Right lobe of liver (tissue), 4 donors: ENCODE measurements at regions not wholly inside any gene's neighbourhood (a gene's known extent, or its start where the extent isn't known, plus 50 kb on each side); places are given as distances from the start of the nearest gene placed in this dataset.

Experiments
- CTCF ChIP-seq, 4 donors: fragments of 200-600 bp in 3 of 4; fragments of 450-650 bp in 1 of 4; IDR thresholded peaks; one replicate each; pipeline versions ENCODE4 v1.5.1 to v1.8.0; 2016 to 2022; ENCODE audit warnings: antibody characterized with exemption in 4 of 4, mild to moderate bottlenecking in 2 of 4
- POLR2A ChIP-seq: fragments of 450-650 bp; IDR thresholded peaks from one replicate; pipeline ENCODE4 v1.6.1; 2017; ENCODE audit warnings: antibody characterized with exemption, mild to moderate bottlenecking
- donor health status: DM: no; HTN: no; CAD: no.
- donor health status: DM: no; HTN: no; CAD: no.
- donor health status: DM: no; HTN: yes; CAD: no.

GRCh38 chr1:61560385-61560784 is 164.6 kb downstream of the TM2D1 start:
- TF ChIP-seq POLR2A (no peak), CTCF (IDR thresholded peaks at IDR 0.05) (no peak)
